ENCODE measurements at regions not wholly inside any gene's neighbourhood (a gene's known extent, or its start where the extent isn't known, plus 50 kb on each side); places are given as distances from the start of the nearest gene placed in this dataset.

DNA sequence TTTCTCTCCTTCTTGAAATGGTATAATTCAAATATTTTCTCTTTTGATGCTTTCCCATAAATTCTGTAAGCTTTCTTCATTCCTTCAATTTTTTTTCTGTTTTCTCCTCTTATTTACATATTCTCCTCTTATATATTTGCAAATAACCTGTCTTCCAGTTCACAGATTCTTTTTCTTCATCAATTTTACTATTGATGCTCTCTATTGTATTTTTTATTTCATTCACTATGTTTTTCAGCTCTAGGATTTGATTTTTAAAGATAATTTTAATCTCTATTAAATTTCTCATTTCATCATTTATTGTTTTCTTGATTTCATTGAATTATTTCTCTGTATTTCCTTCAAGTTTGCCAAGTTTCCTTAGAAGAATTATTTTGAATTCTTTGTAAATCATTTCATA, 54.0 kb upstream of the PRPS1L1 start:
- intact Hi-C loops (cut with micrococcal nuclease) = no loop called here

DNA sequence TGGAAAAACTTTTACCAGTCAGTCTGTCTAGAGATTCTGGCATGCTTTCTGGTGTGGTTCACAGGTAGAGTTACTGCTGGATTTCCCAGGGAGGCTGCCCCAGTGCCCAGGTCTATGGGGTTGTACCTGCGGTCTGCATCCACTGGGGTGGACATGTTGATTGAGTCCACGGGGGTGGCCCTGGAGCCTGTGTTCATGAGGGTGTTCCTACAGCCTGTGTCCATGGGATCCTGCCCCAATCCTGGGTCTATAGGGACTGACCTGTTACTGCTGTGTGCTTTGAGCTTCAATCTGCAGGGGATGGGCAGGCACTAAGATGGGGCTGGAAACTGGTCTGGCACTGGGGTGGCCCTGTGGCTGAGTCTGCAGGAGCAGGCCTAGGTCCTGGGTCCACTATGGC, 54.5 kb upstream of the PRPS1L1 start:
- intact Hi-C loops (cut with micrococcal nuclease) = no loop called here

GRCh38 chr7:18086165-18087025, 58.7 kb upstream of the PRPS1L1 start:
- intact Hi-C loops (cut with micrococcal nuclease) = no loop called here

- intact Hi-C loops (cut with micrococcal nuclease) = no loop called here
Observed at GRCh38 chr7:18087026-18087686, 59.5 kb upstream of the PRPS1L1 start.

GRCh38 chr7:18087687-18088078, 60.0 kb upstream of the PRPS1L1 start:
- intact Hi-C loops (cut with micrococcal nuclease) = no loop called here

DNA sequence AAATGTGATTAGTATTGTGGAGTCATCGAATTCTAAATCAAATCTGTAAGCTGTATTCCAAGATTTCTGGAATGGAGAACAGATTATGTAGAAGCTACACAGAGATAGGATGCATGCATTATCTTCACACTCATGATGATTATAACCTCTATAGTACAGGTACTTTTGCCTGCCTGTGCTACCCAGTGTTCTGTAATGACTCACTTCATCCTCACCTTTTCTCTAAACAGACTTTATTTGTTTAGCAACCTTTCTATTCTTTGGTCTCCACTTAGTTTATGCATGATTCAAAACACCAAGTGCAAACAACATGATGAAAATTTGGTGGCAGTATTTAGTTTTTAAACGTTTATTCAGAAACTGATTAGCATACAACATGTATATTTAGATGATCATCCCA, 68.4 kb upstream of the PRPS1L1 start:
- intact Hi-C loops (cut with micrococcal nuclease) = no loop called here

DNA sequence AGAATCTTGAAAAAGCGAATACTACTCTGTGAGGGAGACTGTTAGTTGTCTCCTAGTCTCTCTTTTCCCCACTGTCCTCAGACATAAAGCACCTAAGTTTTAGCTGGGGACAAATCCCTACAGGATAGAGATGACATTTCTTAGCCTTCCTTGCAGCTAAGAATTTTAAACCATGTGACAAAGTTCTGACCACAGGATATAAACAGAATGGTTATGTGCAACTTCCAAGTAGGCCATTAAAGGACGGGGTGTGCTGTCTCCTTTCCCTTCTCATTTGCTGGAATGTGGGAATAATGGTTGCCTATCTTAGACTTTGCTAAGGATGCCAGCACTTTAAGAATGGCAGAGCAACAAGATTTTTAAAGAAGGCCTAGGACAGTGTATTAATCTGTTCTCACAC, 74.9 kb upstream of the PRPS1L1 start:
- intact Hi-C loops (cut with micrococcal nuclease) = no loop called here

- intact Hi-C loops (cut with micrococcal nuclease) = no loop called here
Observed at GRCh38 chr7:18103436-18104218, 76.0 kb upstream of the PRPS1L1 start.

GRCh38 chr7:18109762-18110161, 82.1 kb upstream of the PRPS1L1 start:
- intact Hi-C loops (cut with micrococcal nuclease) = no loop called here

GRCh38 chr7:18116661-18117060, 89.0 kb upstream of the PRPS1L1 start:
- intact Hi-C loops (cut with micrococcal nuclease) = no loop called here

GRCh38 chr7:18117482-18117881, 89.8 kb upstream of the PRPS1L1 start:
- intact Hi-C loops (cut with micrococcal nuclease) = no loop called here

GRCh38 chr7:18119985-18120384, 92.3 kb upstream of the PRPS1L1 start:
- intact Hi-C loops (cut with micrococcal nuclease) = no loop called here

GRCh38 chr7:18123508-18124239, 96.0 kb upstream of the PRPS1L1 start:
- intact Hi-C loops (cut with micrococcal nuclease) = no loop called here

GRCh38 chr7:18125476-18125875, 97.8 kb upstream of the PRPS1L1 start:
- intact Hi-C loops (cut with micrococcal nuclease) = no loop called here

- intact Hi-C loops (cut with micrococcal nuclease) = no loop called here
Observed at GRCh38 chr7:18126281-18126680, 98.6 kb upstream of the PRPS1L1 start.

- intact Hi-C loops (cut with micrococcal nuclease) = no loop called here
Observed at GRCh38 chr7:18128846-18129245, 101.2 kb upstream of the PRPS1L1 start.

DNA sequence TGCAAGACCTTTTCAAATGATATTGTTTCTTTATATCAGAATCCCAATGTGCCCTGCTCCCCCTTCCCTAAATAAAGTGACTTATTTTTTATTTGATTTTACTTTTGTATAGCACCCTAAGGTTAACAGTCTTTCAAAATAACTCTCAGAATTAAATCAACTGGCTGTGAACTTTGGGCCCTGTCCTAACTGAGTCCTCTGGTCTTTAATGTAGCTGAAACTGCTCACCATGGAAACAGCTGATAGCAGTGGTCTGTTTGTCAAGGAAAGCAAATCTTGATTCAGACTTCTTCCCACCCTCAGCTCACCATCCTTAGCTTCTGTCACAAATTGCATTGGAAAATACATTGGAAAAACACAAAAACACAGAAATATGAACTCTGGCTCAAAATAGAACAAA, 105.2 kb upstream of the PRPS1L1 start:
- intact Hi-C loops (cut with micrococcal nuclease) = no loop called here

DNA sequence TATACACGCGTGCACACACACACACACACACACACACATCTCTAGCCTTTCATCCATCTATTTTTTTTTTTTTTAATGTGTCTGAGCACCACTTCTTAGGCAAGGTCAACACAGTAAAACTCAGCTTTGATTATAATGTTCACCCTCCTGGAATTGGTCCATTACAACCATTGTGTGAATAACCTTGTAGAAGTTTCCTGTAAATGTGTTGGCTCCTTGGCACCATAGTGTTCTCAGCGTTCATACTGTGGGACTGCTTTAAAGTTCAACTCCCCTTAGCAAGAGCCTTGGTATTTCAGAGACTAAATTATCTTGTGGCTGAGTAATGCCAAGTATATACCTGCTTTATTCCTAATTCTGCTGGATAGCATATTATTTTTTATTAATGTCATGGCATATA, 106.3 kb upstream of the PRPS1L1 start:
- intact Hi-C loops (cut with micrococcal nuclease) = no loop called here

DNA sequence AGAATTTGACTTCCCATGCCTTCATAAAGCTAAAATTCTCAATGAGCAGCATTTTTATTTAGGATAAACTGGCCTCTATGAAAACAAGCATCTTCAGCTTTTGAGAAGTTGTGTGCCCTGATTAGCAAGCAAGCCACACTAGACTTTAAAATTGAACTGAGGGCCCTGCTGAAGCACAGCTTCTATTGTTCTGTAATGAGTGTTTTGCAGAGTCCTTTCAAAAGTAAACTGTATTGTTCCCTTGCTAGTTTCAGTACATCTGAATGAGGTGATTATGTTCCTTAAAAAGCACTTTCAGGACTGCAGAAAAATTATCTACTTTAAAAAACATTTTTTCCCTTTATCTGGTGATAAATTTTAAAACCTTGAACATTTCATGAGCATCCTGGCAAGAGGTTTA, 113.3 kb upstream of the PRPS1L1 start:
- intact Hi-C loops (cut with micrococcal nuclease) = no loop called here

DNA sequence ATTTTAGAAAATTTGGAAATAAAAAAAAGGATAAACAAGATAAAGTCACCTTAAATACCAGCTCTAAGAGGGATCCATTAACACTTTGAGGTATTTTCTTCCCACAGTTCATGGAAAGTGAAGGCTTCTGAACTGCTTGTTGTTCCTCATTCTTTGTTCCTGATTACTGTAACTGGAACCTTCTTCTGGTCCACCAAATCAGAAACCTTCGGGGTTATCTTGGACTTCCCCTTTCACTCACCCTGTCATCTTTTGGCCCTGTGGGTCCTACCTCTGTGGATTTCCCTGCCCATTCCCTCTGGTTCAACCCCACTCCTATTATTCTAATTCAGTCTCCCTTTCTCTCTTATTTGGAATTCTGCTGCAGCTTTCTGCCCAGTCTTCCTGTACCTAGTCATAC, 116.5 kb upstream of the PRPS1L1 start:
- intact Hi-C loops (cut with micrococcal nuclease) = no loop called here

GRCh38 chr7:18145160-18145559, 117.5 kb upstream of the PRPS1L1 start:
- intact Hi-C loops (cut with micrococcal nuclease) = no loop called here

GRCh38 chr7:18151422-18151821, 123.8 kb upstream of the PRPS1L1 start:
- intact Hi-C loops (cut with micrococcal nuclease) = no loop called here

Measured in T-helper 2 cell treated with Interferon-gamma antibody and Interleukin-4, amounts not matched to agents 100 ng/mL and 5 ng/mL, for 36 hours (primary cell).